OCI-LY7 (cell line): ENCODE measurements at regions not wholly inside any gene's neighbourhood (a gene's known extent, or its start where the extent isn't known, plus 50 kb on each side); places are given as distances from the start of the nearest gene placed in this dataset.

Experiments
- CTCF ChIP-seq: fragments of 200-600 bp; sonication (generic); conservative IDR thresholded peaks from 2 replicates; pipeline ENCODE4 v1.5.1; 2014; ENCODE audit warnings: mild to moderate bottlenecking, antibody characterized with exemption, low read length, moderate library complexity, mixed read lengths
- EZH2phosphoT487 ChIP-seq: fragments of 200-600 bp; sonication (generic); IDR thresholded peaks from 2 replicates; pipeline ENCODE4 v1.6.1; 2018; ENCODE audit warnings: low read depth, borderline replicate concordance, mild to moderate bottlenecking, mixed run types, antibody characterized with exemption, low read length, moderate library complexity, mixed read lengths

- TF ChIP-seq CTCF (no peak), EZH2phosphoT487 (no peak)
Observed at GRCh38 chr10:4337563-4337962, 488.4 kb upstream of the AKR1E2 start.
